ENCODE measurements at regions not wholly inside any gene's neighbourhood (a gene's known extent, or its start where the extent isn't known, plus 50 kb on each side); places are given as distances from the start of the nearest gene placed in this dataset.

DNA sequence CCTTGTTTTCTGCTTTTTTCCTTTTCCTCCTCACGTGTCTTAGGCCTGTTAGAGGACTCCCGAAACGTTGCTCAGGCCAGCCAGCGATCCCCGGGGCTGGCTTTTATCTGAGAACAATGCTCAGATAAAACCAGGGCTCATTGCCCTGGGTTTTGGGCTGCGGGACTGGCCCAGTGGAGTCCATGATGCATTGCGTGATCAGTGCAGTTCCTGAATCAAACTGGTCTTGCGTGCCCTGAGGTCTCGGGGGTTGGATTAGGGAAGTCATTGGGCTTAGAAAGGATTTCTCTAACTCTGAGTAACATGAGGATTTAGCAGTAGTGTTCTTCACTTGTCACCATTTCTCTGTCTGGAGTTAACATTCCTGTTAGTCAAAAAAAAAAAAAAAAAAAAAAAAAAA is 66.3 kb downstream of the CCR1 start:
- no peak overlapping the region for H3K27ac ChIP-seq (ENCODE audit: insufficient read depth, low read length)
- no peak overlapping the region for H3K14ac ChIP-seq (replicated peaks; ENCODE audit: low read depth, low read length)
- no peaks in the 10 kb centered on the region for H3K9me1 ChIP-seq (ENCODE audit: insufficient read depth, low read length)
- no peak overlapping the region for H4K5ac ChIP-seq (ENCODE audit: low read depth, low read length)
- dilution Hi-C loops (cut with HindIII; ENCODE audit: low sequenced_read_pairs, unreplicated experiment) = no loop called here
- in situ Hi-C loops (cut with MboI; ENCODE audit: low sequenced_read_pairs) = no loop called here
- ChIA-PET CTCF (no interaction called here), POLR2A (ENCODE audit: unreplicated experiment) (no interaction called here)
- no peaks in the 10 kb centered on the region for H3K4me1 ChIP-seq (ENCODE audit: control insufficient read depth, insufficient read depth, low read length)
- no peak overlapping the region for H4K8ac ChIP-seq (ENCODE audit: low read depth in 2 of 2, low read length in 2 of 2)
- no peak overlapping the region for H2BK120ac ChIP-seq (ENCODE audit: low read depth, low read length)
- no peaks in the 10 kb centered on the region for H3K79me1 ChIP-seq (ENCODE audit: low read depth in 1 of 2, low read length in 2 of 2)
- H3K4me3 ChIP-seq (ENCODE audit: insufficient read depth, low read depth, low read length) = no peak overlapping the region
- no peak overlapping the region for H2BK20ac ChIP-seq (ENCODE audit: low read depth, low read length)
- DNase-seq = no peak
- H3K27me3 ChIP-seq (ENCODE audit: control insufficient read depth, insufficient read depth, low read length) = peaks cover 11% of the 10 kb centered on the region
- no peaks in the 10 kb centered on the region for H3K9me3 ChIP-seq (ENCODE audit: control insufficient read depth, insufficient read depth, low read length)
- no peak overlapping the region for H3K18ac ChIP-seq (ENCODE audit: low read depth, low read length)
- no TSS peak for BruUV-seq (replicated peaks)
- no peak overlapping the region for H2BK15ac ChIP-seq (ENCODE audit: low read depth, low read length)
- intact Hi-C loops (cut with micrococcal nuclease) = no loop called here
- 70% methylated on average over 5 of the region's 9 CpGs; no CpG with 5 or more reads in 1 of the 2 experiments for WGBS, 2 experiments (ENCODE audit: extremely low coverage in 2 of 2, insufficient read length in 1 of 2)
- H3K4ac ChIP-seq (ENCODE audit: low read depth, low read length) = no peak overlapping the region
- H2AK5ac ChIP-seq (ENCODE audit: low read depth, low read length) = no peak overlapping the region
- no peaks in the 10 kb centered on the region for H4K20me1 ChIP-seq (ENCODE audit: insufficient read depth, low read length)
- H2AFZ ChIP-seq (replicated peaks; ENCODE audit: low read length, poor library complexity) = no peak overlapping the region
- no peak overlapping the region for H3K56ac ChIP-seq (ENCODE audit: extremely low read depth, insufficient read depth, low read length)
- H4K91ac ChIP-seq (ENCODE audit: insufficient read depth, low read depth, low read length) = no peak overlapping the region
- ATAC-seq (ENCODE audit: low read depth) = no peak
- no peak overlapping the region for H3K23ac ChIP-seq (ENCODE audit: low read depth, low read length)
- no peaks in the 10 kb centered on the region for H3K36me3 ChIP-seq (ENCODE audit: control insufficient read depth, insufficient read depth, low read length)
- H2BK5ac ChIP-seq (ENCODE audit: low read depth, low read length, poor library complexity, severe bottlenecking) = no peak overlapping the region
- H3K9ac ChIP-seq (ENCODE audit: low read depth, low read length) = no peak overlapping the region
- no peak for TF ChIP-seq MAFK (IDR thresholded peaks at IDR 0.05; ENCODE audit: low read depth, low read length)
- no peak for TF ChIP-seq BHLHE40 (IDR thresholded peaks at IDR 0.05; ENCODE audit: low read depth, low read length)
- no peak for TF ChIP-seq MXI1 (IDR thresholded peaks at IDR 0.05; ENCODE audit: borderline replicate concordance, low read depth, low read length)
- no peak for TF ChIP-seq POLR2A (IDR thresholded peaks at IDR 0.05; ENCODE audit: low read depth, low read length)
- TF ChIP-seq, protein P1, sequence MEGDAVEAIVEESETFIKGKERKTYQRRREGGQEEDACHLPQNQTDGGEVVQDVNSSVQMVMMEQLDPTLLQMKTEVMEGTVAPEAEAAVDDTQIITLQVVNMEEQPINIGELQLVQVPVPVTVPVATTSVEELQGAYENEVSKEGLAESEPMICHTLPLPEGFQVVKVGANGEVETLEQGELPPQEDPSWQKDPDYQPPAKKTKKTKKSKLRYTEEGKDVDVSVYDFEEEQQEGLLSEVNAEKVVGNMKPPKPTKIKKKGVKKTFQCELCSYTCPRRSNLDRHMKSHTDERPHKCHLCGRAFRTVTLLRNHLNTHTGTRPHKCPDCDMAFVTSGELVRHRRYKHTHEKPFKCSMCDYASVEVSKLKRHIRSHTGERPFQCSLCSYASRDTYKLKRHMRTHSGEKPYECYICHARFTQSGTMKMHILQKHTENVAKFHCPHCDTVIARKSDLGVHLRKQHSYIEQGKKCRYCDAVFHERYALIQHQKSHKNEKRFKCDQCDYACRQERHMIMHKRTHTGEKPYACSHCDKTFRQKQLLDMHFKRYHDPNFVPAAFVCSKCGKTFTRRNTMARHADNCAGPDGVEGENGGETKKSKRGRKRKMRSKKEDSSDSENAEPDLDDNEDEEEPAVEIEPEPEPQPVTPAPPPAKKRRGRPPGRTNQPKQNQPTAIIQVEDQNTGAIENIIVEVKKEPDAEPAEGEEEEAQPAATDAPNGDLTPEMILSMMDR (conservative IDR thresholded peaks at IDR 0.05; ENCODE audit: low read depth, low read length) = no peak
- TF ChIP-seq, protein P2, sequence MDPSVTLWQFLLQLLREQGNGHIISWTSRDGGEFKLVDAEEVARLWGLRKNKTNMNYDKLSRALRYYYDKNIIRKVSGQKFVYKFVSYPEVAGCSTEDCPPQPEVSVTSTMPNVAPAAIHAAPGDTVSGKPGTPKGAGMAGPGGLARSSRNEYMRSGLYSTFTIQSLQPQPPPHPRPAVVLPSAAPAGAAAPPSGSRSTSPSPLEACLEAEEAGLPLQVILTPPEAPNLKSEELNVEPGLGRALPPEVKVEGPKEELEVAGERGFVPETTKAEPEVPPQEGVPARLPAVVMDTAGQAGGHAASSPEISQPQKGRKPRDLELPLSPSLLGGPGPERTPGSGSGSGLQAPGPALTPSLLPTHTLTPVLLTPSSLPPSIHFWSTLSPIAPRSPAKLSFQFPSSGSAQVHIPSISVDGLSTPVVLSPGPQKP (IDR thresholded peaks at IDR 0.05; ENCODE audit: borderline replicate concordance, low read depth, low read length) = no peak
- no peak for TF ChIP-seq CHD1 (IDR thresholded peaks at IDR 0.05; ENCODE audit: low read depth, low read length)
- TF ChIP-seq, protein P3, sequence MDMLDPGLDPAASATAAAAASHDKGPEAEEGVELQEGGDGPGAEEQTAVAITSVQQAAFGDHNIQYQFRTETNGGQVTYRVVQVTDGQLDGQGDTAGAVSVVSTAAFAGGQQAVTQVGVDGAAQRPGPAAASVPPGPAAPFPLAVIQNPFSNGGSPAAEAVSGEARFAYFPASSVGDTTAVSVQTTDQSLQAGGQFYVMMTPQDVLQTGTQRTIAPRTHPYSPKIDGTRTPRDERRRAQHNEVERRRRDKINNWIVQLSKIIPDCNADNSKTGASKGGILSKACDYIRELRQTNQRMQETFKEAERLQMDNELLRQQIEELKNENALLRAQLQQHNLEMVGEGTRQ (IDR thresholded peaks at IDR 0.05; ENCODE audit: low read depth, low read length) = no peak
- no peak for TF ChIP-seq MAZ (IDR thresholded peaks at IDR 0.05; ENCODE audit: borderline replicate concordance, low read depth, low read length)
- no peak for TF ChIP-seq CEBPB (IDR thresholded peaks at IDR 0.05; ENCODE audit: low read depth, low read length)
- no peak for TF ChIP-seq SMC3 (IDR thresholded peaks at IDR 0.05; ENCODE audit: low read depth, low read length)
- H2AK9ac ChIP-seq (replicated peaks; ENCODE audit: low read depth, low read length, poor library complexity) = no peak overlapping the region
- H3K4me2 ChIP-seq (ENCODE audit: low read depth, low read length) = no peak overlapping the region

Measured in IMR-90 (cell line).